ENCODE measurements at regions not wholly inside any gene's neighbourhood (a gene's known extent, or its start where the extent isn't known, plus 50 kb on each side); places are given as distances from the start of the nearest gene placed in this dataset.

DNA sequence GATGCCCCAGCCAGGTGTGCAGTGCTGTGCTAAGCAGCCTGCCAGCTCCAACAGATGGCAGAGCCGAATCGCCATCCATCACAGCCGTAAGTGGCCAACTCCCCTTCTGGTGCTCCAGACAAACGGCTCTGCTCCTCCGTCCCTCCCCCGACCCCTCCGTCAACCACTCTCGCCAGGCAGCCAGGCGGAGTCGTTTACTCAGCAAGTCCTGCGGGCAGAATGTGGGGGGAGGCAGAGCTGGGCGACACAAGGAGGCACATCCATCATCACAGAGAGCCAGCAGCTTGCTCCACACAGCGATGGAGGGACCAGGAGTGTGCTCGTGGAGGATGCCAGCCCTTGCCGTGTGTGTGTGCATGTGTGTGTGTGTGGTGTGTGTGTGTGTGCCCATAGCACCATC is 206.6 kb upstream of the GRIK3 start:
- Mint-ChIP-seq H3K27ac (peak overlapping the region in 1 of 6 donors; percentile 29), H3K9me3 (peaks cover 0 to 2% (median 0%) of the 10 kb centered on the region in 7 donors), H3K36me3 (no peaks in the 10 kb centered on the region), H3K27me3 (peaks cover 30 to 44% (median 32%) of the 10 kb centered on the region in 3 donors), H3K4me3 (no peak overlapping the region), H3K4me1 (peaks cover 0 to 7% (median 5%) of the 10 kb centered on the region in 3 donors)
- no peak for DNase-seq
- ATAC-seq (ENCODE audit: low read depth in 2 of 2): no peak

- Mint-ChIP-seq H3K27ac (peak overlapping the region in 1 of 6 donors; percentile 18), H3K36me3 (no peaks in the 10 kb centered on the region), H3K4me3 (no peak overlapping the region), H3K4me1 (peaks cover 0 to 7% (median 5%) of the 10 kb centered on the region in 3 donors), H3K9me3 (peaks cover 0 to 3% (median 0%) of the 10 kb centered on the region in 7 donors), H3K27me3 (peaks cover 20 to 38% (median 29%) of the 10 kb centered on the region in 3 donors)
- ATAC-seq (ENCODE audit: low read depth in 2 of 2) (no peak), DNase-seq (no peak)
These were observed 208.2 kb upstream of the GRIK3 start for GRCh38 chr1:37242501-37242900.

GRCh38 chr1:37243368-37244082 is 209.2 kb upstream of the GRIK3 start:
- H3K4me3 Mint-ChIP-seq: no peak overlapping the region
- H3K27me3 Mint-ChIP-seq: peaks cover 26 to 33% (median 33%) of the 10 kb centered on the region in 3 donors

GRCh38 chr1:37244083-37244480 is 209.8 kb upstream of the GRIK3 start:
- H3K27ac Mint-ChIP-seq: peak overlapping the region in 1 of 6 donors; percentile 34
- H3K36me3 Mint-ChIP-seq: no peaks in the 10 kb centered on the region
- peaks cover 0 to 3% (median 3%) of the 10 kb centered on the region in 3 donors for H3K4me1 Mint-ChIP-seq
- DNase-seq: no peak
- peaks cover 21 to 30% (median 27%) of the 10 kb centered on the region in 3 donors for H3K27me3 Mint-ChIP-seq
- peaks cover 0 to 4% (median 0%) of the 10 kb centered on the region in 7 donors for H3K9me3 Mint-ChIP-seq
- no peak overlapping the region for H3K4me3 Mint-ChIP-seq
- ATAC-seq (ENCODE audit: low read depth in 2 of 2): no peak

More at GRCh38 chr1:37243368-37244082, 209.2 kb upstream of the GRIK3 start:
- ATAC-seq (ENCODE audit: low read depth in 2 of 2) (no peak), DNase-seq (no peak)
- peaks cover 0 to 4% (median 0%) of the 10 kb centered on the region in 7 donors for H3K9me3 Mint-ChIP-seq
- no peak overlapping the region for H3K27ac Mint-ChIP-seq
- peaks cover 0 to 6% (median 5%) of the 10 kb centered on the region in 3 donors for H3K4me1 Mint-ChIP-seq
- no peaks in the 10 kb centered on the region for H3K36me3 Mint-ChIP-seq

DNA sequence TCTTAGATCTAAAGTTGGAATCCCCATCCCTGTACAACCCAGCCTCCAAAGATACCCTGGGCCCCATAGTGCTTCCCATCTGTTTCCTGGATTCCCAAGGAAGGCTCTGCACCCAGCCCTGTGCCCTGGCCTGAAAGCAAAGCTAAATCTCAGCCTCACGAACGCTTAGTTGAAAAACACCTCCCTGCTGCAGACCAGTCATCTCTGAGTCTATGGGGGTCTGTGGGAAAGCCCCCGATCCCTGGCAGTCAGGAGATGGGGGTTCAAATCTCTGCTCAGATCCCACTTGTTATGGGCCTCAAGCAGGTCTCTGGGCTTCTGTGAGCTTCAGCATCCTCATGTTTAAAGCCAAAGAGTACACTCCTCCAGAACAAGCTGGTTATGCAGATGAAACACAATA is 210.5 kb upstream of the GRIK3 start:
- Mint-ChIP-seq H3K27ac (no peak overlapping the region), H3K9me3 (peaks cover 0 to 6% (median 0%) of the 10 kb centered on the region in 7 donors), H3K36me3 (no peaks in the 10 kb centered on the region), H3K4me1 (peaks cover 0 to 2% (median 0%) of the 10 kb centered on the region in 3 donors), H3K4me3 (no peak overlapping the region), H3K27me3 (peaks cover 13 to 25% (median 25%) of the 10 kb centered on the region in 3 donors)
- DNase-seq (no peak), ATAC-seq (ENCODE audit: low read depth in 2 of 2) (no peak)

GRCh38 chr1:37246631-37247030 is 212.3 kb upstream of the GRIK3 start:
- ATAC-seq (ENCODE audit: low read depth in 2 of 2) (no peak), DNase-seq (no peak)
- H3K27me3 Mint-ChIP-seq: peaks cover 13 to 29% (median 29%) of the 10 kb centered on the region in 3 donors
- H3K27ac Mint-ChIP-seq: peak overlapping the region in 1 of 6 donors; percentile 65
- peak overlapping the region in 1 of 8 donors; percentile 11 for H3K4me3 Mint-ChIP-seq
- no peaks in the 10 kb centered on the region for H3K36me3 Mint-ChIP-seq
- H3K4me1 Mint-ChIP-seq: no peaks in the 10 kb centered on the region
- peaks cover 0 to 6% (median 0%) of the 10 kb centered on the region in 7 donors for H3K9me3 Mint-ChIP-seq

GRCh38 chr1:37250371-37250770 is 216.1 kb upstream of the GRIK3 start:
- Mint-ChIP-seq H3K36me3 (no peaks in the 10 kb centered on the region), H3K27me3 (peaks cover 27 to 41% (median 29%) of the 10 kb centered on the region in 3 donors)

DNA sequence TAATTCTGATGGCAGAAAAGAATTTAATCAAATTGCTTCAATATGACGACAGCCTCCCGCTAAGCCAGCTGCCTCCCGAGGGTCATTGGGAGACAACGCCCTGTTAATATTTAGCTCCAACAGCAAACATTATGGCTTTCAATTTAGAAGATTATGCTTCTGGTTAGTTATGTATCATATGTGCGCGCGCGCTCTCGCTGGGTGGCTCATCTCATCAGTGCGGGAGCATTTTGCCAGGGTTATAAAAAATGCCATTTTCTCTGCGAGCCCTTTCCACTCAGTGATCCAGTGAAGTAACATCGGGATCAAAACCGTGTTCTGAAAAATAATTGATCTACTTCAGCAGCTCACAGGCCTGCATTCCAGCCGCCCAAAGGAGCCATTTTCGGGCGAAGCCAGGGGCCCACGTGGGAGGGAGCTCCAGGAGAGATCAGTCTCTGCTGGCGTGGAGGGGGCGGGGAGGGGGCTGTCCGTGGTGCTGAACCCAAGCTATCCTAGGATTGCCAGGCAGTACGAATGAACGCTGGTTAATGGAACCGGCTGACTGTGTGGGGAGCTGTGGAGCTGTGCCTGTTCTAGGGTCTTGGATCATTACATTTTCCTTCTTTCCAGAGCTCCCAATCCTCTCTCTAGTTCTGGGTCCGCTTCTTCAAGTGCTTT is 219.1 kb upstream of the ZC3H12A start:
- ATAC-seq (ENCODE audit: low read depth in 2 of 2): no peak
- H3K9me3 Mint-ChIP-seq: peaks cover 0 to 11% (median 8%) of the 10 kb centered on the region in 7 donors
- H3K4me1 Mint-ChIP-seq: peaks cover 0 to 9% (median 2%) of the 10 kb centered on the region in 3 donors
- DNase-seq: no peak
- peaks cover 6 to 21% of the 10 kb centered on the region in 2 donors for H3K36me3 Mint-ChIP-seq
- peaks cover 49 to 66% (median 62%) of the 10 kb centered on the region in 3 donors for H3K27me3 Mint-ChIP-seq
- peak overlapping the region in 1 of 8 donors; percentile 41 for H3K4me3 Mint-ChIP-seq
- no peak overlapping the region for H3K27ac Mint-ChIP-seq

More at GRCh38 chr1:37250371-37250770, 216.1 kb upstream of the GRIK3 start:
- no peak for DNase-seq
- ATAC-seq (ENCODE audit: low read depth in 2 of 2): no peak
- no peak overlapping the region for H3K27ac Mint-ChIP-seq
- H3K4me3 Mint-ChIP-seq: no peak overlapping the region
- no peaks in the 10 kb centered on the region for H3K4me1 Mint-ChIP-seq
- H3K9me3 Mint-ChIP-seq: peaks cover 0 to 6% (median 0%) of the 10 kb centered on the region in 7 donors

DNA sequence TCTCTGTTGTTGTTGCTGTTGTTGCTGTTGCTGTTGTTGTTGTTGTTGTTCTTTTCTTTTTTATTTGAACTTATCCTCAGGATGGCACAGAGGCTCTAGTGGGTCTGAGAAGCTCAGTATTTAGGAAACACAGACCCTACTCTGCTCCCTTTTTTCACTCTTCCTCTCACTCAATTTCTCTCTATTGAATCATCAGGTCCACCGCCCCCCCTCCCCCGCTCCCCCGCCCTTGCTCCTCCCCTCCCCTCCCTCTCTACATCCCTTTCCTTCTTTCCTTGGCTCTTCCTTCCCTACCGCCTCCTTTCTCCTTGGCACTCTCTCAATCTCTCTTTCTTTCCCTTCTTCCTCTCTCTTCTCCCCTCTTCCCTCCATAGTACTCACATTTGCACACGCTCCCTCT is 218.5 kb upstream of the ZC3H12A start:
- Mint-ChIP-seq H3K27me3 (peaks cover 55 to 65% (median 62%) of the 10 kb centered on the region in 3 donors), H3K9me3 (peaks cover 0 to 11% (median 8%) of the 10 kb centered on the region in 7 donors), H3K4me1 (peaks cover 0 to 9% (median 2%) of the 10 kb centered on the region in 3 donors), H3K4me3 (no peak overlapping the region), H3K27ac (no peak overlapping the region), H3K36me3 (peaks cover 6 to 21% of the 10 kb centered on the region in 2 donors)
- ATAC-seq (ENCODE audit: low read depth in 2 of 2) (no peak), DNase-seq (no peak)

DNA sequence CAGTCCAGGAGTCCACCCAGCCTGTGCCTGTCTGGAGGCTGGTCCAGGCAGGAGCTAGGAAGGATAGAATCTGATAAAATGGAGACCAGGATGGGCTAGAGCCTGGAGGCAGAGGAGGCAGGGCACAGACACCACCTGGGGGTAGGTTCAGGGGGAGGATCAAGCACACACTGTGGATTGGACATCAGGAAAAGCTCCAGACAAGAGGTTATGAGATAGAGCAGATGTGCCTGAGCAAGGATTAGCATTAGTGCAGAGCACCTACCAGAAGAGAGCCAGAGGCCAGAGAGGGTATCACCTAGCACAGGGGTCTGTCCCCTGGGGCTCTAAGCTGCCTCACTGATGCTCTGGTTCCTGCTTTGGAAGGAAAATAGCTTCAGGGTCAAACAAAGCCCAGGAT is 216.7 kb upstream of the ZC3H12A start:
- H3K27ac Mint-ChIP-seq: peak overlapping the region in 1 of 6 donors; percentile 63
- peaks cover 62 to 83% (median 76%) of the 10 kb centered on the region in 3 donors for H3K27me3 Mint-ChIP-seq
- DNase-seq (no peak), ATAC-seq (ENCODE audit: low read depth in 2 of 2) (no peak)
- peaks cover 0 to 9% (median 2%) of the 10 kb centered on the region in 3 donors for H3K4me1 Mint-ChIP-seq
- H3K4me3 Mint-ChIP-seq: no peak overlapping the region
- peaks cover 0 to 11% (median 8%) of the 10 kb centered on the region in 7 donors for H3K9me3 Mint-ChIP-seq
- H3K36me3 Mint-ChIP-seq: peaks cover 6 to 21% of the 10 kb centered on the region in 2 donors

DNA sequence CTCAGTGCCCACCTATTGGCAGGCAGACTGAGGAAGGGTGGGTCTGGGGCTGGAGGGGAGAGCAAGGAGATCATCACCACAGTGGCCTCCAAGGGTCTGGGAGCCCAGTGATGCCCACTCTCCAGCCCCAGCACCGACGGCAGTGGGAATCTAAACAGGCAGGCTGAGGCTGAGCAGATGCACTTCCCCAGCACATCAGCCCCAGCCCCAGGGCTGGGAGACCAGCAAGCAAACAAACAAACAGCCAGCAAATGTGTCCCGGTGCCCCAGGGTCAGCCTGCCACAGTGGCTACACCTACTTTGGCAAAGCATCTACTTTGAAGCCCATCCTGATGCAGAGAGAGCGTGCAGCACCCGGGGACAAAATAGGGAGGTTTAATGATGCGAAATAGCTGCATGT is 216.3 kb upstream of the ZC3H12A start:
- no peak overlapping the region for H3K27ac Mint-ChIP-seq
- ATAC-seq (ENCODE audit: low read depth in 2 of 2) (no peak), DNase-seq (no peak)
- peaks cover 0 to 9% (median 2%) of the 10 kb centered on the region in 3 donors for H3K4me1 Mint-ChIP-seq
- H3K27me3 Mint-ChIP-seq: peaks cover 59 to 87% (median 77%) of the 10 kb centered on the region in 3 donors
- H3K36me3 Mint-ChIP-seq: peaks cover 6 to 22% of the 10 kb centered on the region in 2 donors
- H3K9me3 Mint-ChIP-seq: peaks cover 0 to 11% (median 8%) of the 10 kb centered on the region in 7 donors
- H3K4me3 Mint-ChIP-seq: no peak overlapping the region

GRCh38 chr1:37259019-37259418 is 215.4 kb upstream of the ZC3H12A start:
- DNase-seq (no peak), ATAC-seq (ENCODE audit: low read depth in 2 of 2) (no peak)
- Mint-ChIP-seq H3K27ac (no peak overlapping the region), H3K36me3 (peaks cover 6 to 29% of the 10 kb centered on the region in 2 donors), H3K27me3 (peaks cover 58 to 88% (median 79%) of the 10 kb centered on the region in 3 donors), H3K4me1 (peaks cover 0 to 9% (median 2%) of the 10 kb centered on the region in 3 donors), H3K9me3 (peaks cover 0 to 18% (median 9%) of the 10 kb centered on the region in 7 donors), H3K4me3 (no peak overlapping the region)

- peaks cover 50 to 87% (median 80%) of the 10 kb centered on the region in 3 donors for H3K27me3 Mint-ChIP-seq
- no peak for DNase-seq
These were observed 213.3 kb upstream of the ZC3H12A start for GRCh38 chr1:37261129-37261528.

More at GRCh38 chr1:37261129-37261528, 213.3 kb upstream of the ZC3H12A start:
- H3K9me3 Mint-ChIP-seq: peaks cover 3 to 14% (median 9%) of the 10 kb centered on the region in 7 donors
- no peak for ATAC-seq (ENCODE audit: low read depth in 2 of 2)
- no peak overlapping the region for H3K27ac Mint-ChIP-seq
- H3K4me3 Mint-ChIP-seq: no peak overlapping the region
- peaks cover 0 to 4% (median 1%) of the 10 kb centered on the region in 3 donors for H3K4me1 Mint-ChIP-seq
- peaks cover 6 to 22% of the 10 kb centered on the region in 2 donors for H3K36me3 Mint-ChIP-seq

Measured in naive B cell (primary cell).